SK-N-SH (cell line): ENCODE measurements at regions not wholly inside any gene's neighbourhood (a gene's known extent, or its start where the extent isn't known, plus 50 kb on each side); places are given as distances from the start of the nearest gene placed in this dataset.

Experiments used
- CTCF ChIA-PET: fragments of 300-600, 350-600 bp; formaldehyde crosslinking; extraction: SDS; loops from one replicate; lab custom pipeline; 2021; lab: Yijun Ruan, JAX
- POLR2A ChIA-PET: fragments of 350-600 bp; sonication (Branson Sonifier 250); formaldehyde crosslinking; extraction: SDS; loops from one replicate; lab custom pipeline; 2020; ENCODE audit warnings: antibody characterized with exemption, inconsistent platforms; lab: Yijun Ruan, JAX
- DNase-seq: peaks from one replicate; pipeline ENCODE4 v3.0.0; 2012
- H2AFZ ChIP-seq: fragments of 200-600 bp; sonication (generic); 2 replicates; pipeline ENCODE4 v1.8.1; 2016; ENCODE audit warnings: antibody characterized with exemption, mild to moderate bottlenecking, low read depth
- H3F3A ChIP-seq: fragments of 200-600 bp; sonication (generic); replicated peaks from 2 replicates; pipeline ENCODE3; 2016; ENCODE audit warnings: antibody characterized with exemption, mild to moderate bottlenecking; ENCODE audit not compliant: insufficient read depth
- H3K27ac ChIP-seq, 2 experiments: fragments of 200-500 bp in 1 of 2; fragments of 200-600 bp in 1 of 2; sonication (Bioruptor generic) in 1 of 2; sonication (generic), shearing (Covaris generic) in 1 of 2; 2 replicates each; pipeline versions ENCODE4 v1.5.1 to v1.6.1; 2014 to 2016; ENCODE audit warnings: low read depth in 2 of 2, inconsistent platforms in 1 of 2, low read length in 1 of 2, mild to moderate bottlenecking in 1 of 2, mixed read lengths in 1 of 2
- H3K27me3 ChIP-seq: fragments of 200-600 bp; sonication (generic), shearing (Covaris generic); 2 replicates; pipeline ENCODE4 v1.6.1; 2016; ENCODE audit warnings: mixed run types; ENCODE audit not compliant: insufficient read depth
- H3K36me3 ChIP-seq, 2 experiments: fragments of 200-500 bp in 1 of 2; fragments of 200-600 bp in 1 of 2; sonication (Bioruptor generic) in 1 of 2; sonication (generic) in 1 of 2; replicated peaks in 1 of 2; 2 replicates each; pipeline versions ENCODE3 to v1.5.1; 2014 to 2016; ENCODE audit warnings: low read length in 1 of 2, mild to moderate bottlenecking in 1 of 2; ENCODE audit not compliant: insufficient read depth in 2 of 2, control insufficient read depth in 1 of 2
- H3K4me1 ChIP-seq, 2 experiments: fragments of 200-500 bp in 1 of 2; fragments of 200-600 bp in 1 of 2; sonication (Bioruptor generic) in 1 of 2; sonication (generic), shearing (Covaris generic) in 1 of 2; 2 replicates each; pipeline versions ENCODE4 v1.5.1 to v1.6.1; 2014 to 2016; ENCODE audit warnings: low read depth in 1 of 2, low read length in 1 of 2, mixed run types in 1 of 2; ENCODE audit not compliant: insufficient read depth in 2 of 2, control insufficient read depth in 1 of 2
- H3K4me2 ChIP-seq: fragments of 200-600 bp; sonication (generic), shearing (Covaris generic); 2 replicates; pipeline ENCODE4 v1.6.1; 2017; ENCODE audit warnings: mixed run types
- H3K4me3 ChIP-seq, 2 experiments: fragments of 200-500 bp in 1 of 2; fragments of 200-600 bp in 1 of 2; sonication (Bioruptor generic) in 1 of 2; sonication (generic), shearing (Covaris generic) in 1 of 2; 2 replicates each; pipeline versions ENCODE4 v1.5.1 to v1.8.1; 2014 to 2016; ENCODE audit warnings: low read depth in 2 of 2, inconsistent platforms in 1 of 2, low read length in 1 of 2, mild to moderate bottlenecking in 1 of 2, mixed read lengths in 1 of 2, moderate library complexity in 1 of 2
- H3K79me2 ChIP-seq: fragments of 200-600 bp; sonication (generic); 2 replicates; pipeline ENCODE4 v1.8.1; 2017; ENCODE audit warnings: mild to moderate bottlenecking; ENCODE audit not compliant: insufficient read depth
- H3K9ac ChIP-seq: fragments of 200-600 bp; sonication (generic); 2 replicates; pipeline ENCODE4 v1.6.1; 2017; ENCODE audit warnings: mixed run types
- H3K9me2 ChIP-seq: fragments of 200-600 bp; sonication (generic); 2 replicates; pipeline ENCODE4 v1.6.1; 2017; ENCODE audit warnings: mixed run types
- H3K9me3 ChIP-seq: fragments of 200-600 bp; sonication (generic); 2 replicates; pipeline ENCODE4 v1.6.1; 2017; ENCODE audit warnings: mixed run types, mild to moderate bottlenecking, moderate library complexity
- H4K20me1 ChIP-seq: fragments of 200-600 bp; sonication (generic); 2 replicates; pipeline ENCODE4 v1.6.1; 2017; ENCODE audit warnings: mild to moderate bottlenecking, mixed run types; ENCODE audit not compliant: insufficient read depth
- EZH2phosphoT487 ChIP-seq: fragments of 200-600 bp; sonication (generic); IDR thresholded peaks from 2 replicates; pipeline ENCODE4 v1.6.1; 2017; ENCODE audit warnings: low read depth, mixed run types, mild to moderate bottlenecking, antibody characterized with exemption, moderate library complexity, borderline replicate concordance
- FOXJ3 ChIP-seq: sonication (generic); formaldehyde crosslinking; IDR thresholded peaks from 2 replicates; pipeline ENCODE4 v1.5.1; 2020; ENCODE audit warnings: mild to moderate bottlenecking, missing genetic modification reagents
- GABPA ChIP-seq: IDR thresholded peaks from 2 replicates; pipeline ENCODE4 v1.4.0; 2012; ENCODE audit warnings: low read depth, mild to moderate bottlenecking
- NFIC ChIP-seq: IDR thresholded peaks from 2 replicates; pipeline ENCODE4 v1.4.0; 2012; ENCODE audit warnings: borderline replicate concordance
- NRF1 ChIP-seq: IDR thresholded peaks from 2 replicates; pipeline ENCODE4 v1.6.1; 2012; ENCODE audit warnings: low read depth, mild to moderate bottlenecking, low read length
- POLR2AphosphoS5 ChIP-seq: IDR thresholded peaks from 2 replicates; pipeline ENCODE4 v1.6.1; 2012; ENCODE audit warnings: low read depth, low read length
- RAD21 ChIP-seq: IDR thresholded peaks from 2 replicates; pipeline ENCODE4 v1.6.1; 2012; ENCODE audit warnings: mild to moderate bottlenecking, low read length
- SIN3A ChIP-seq: IDR thresholded peaks from 2 replicates; pipeline ENCODE4 v1.6.1; 2012; ENCODE audit warnings: low read depth, mild to moderate bottlenecking, low read length, moderate library complexity, borderline replicate concordance
- TAF1 ChIP-seq: IDR thresholded peaks from 2 replicates; pipeline ENCODE4 v1.6.1; 2012; ENCODE audit warnings: low read depth, mild to moderate bottlenecking, low read length, moderate library complexity, borderline replicate concordance
- TCF12 ChIP-seq: IDR thresholded peaks from 2 replicates; pipeline ENCODE4 v1.4.0; 2012
- WGBS: methylation state at CpG from one replicate; pipeline ENCODE4 v1.1.6; 2017; ENCODE audit warnings: low lambda C conversion rate; 5-methylcytosine and 5-hydroxymethylcytosine counted together
- TF ChIP-seq, protein P1 (sequence below): IDR thresholded peaks from 2 replicates; pipeline ENCODE4; 2012
- TF ChIP-seq, protein P2 (sequence below): IDR thresholded peaks from 2 replicates; pipeline ENCODE4 v1.6.1; 2012; ENCODE audit warnings: mild to moderate bottlenecking, low read depth, low read length, moderate library complexity
- TF ChIP-seq, protein P3 (sequence below): IDR thresholded peaks from 2 replicates; pipeline ENCODE4 v1.4.0; 2012; ENCODE audit warnings: low read depth, borderline replicate concordance

DNA sequence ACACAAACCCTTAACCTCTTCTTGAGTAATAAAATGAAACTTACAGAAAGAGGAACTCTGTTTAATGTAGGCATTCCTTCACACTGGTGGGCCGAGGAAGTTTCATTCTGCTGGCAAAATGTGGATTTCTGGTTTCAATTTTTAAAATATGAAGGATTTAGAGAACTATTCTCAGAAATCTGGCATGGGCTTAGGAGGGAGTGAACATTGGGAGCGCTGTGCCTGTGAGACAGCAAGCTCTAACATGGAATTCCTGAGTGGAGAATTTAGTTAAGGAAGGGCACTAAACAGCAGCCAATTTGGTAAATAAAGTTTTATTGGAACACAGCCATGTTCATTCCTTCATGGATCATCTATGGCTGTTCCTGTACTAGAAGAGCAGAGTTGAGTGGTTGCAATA is 751.8 kb upstream of the IGFBP3 start:
- no peak overlapping the region for H3K27ac ChIP-seq
- H2AFZ ChIP-seq: no peak overlapping the region
- ChIA-PET POLR2A (no interaction called here), CTCF (interaction anchor here (1.1 kb wide), 1 partner anchor 34 kb away, joined by 3 read pairs; no protein-coding TSS in a partner anchor)
- H4K20me1 ChIP-seq: no peaks in the 10 kb centered on the region
- H3K36me3 ChIP-seq: no peaks in the 10 kb centered on the region
- H3K79me2 ChIP-seq: no peaks in the 10 kb centered on the region
- no peaks in the 10 kb centered on the region for H3F3A ChIP-seq
- DNase-seq: no peak
- H3K9me3 ChIP-seq: no peaks in the 10 kb centered on the region
- no peaks in the 10 kb centered on the region for H3K4me1 ChIP-seq
- no peak for TF ChIP-seq TAF1
- H3K27me3 ChIP-seq: no peaks in the 10 kb centered on the region
- WGBS: 78% methylated on average over 2 of the region's 2 CpGs
- H3K4me3 ChIP-seq: no peak overlapping the region
- no peak overlapping the region for H3K9ac ChIP-seq
- no peak overlapping the region for H3K4me2 ChIP-seq
- H3K9me2 ChIP-seq: no peaks in the 10 kb centered on the region

DNA sequence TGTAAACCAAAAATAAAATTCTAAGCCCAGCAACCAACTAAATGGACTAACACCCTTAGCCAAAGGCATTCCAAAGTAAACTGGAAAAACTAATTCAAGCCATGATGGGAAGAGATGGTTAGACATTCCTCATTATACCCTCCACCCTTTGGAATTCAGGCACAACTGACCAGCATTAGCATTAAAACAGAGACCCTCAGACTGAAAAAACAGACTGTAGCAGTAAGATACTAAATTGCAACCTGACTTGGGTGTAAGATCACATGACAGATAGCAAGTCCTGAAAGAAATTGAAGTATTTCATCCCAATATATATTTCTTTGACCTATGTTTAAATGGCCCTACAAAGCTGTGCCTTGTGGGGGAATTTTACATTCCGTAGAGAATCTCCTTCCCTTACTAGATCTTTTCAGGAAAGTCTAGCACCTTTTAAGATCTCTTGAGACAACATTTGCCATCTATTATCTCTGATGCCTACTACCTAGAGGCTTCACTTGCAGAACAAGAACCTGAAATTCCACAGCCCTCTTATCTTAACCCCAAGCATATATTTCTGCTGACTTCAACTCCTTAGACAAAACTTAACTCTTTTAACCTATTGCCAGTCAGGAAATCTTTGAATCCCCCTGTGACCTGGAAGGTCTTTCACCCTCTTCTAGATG is 750.2 kb upstream of the IGFBP3 start:
- Histone ChIP-seq H3K79me2 (no peaks in the 10 kb centered on the region), H3K4me2 (no peak overlapping the region), H3K27me3 (no peaks in the 10 kb centered on the region), H3K9me2 (no peaks in the 10 kb centered on the region), H3K4me1 (no peaks in the 10 kb centered on the region), H3F3A (no peaks in the 10 kb centered on the region), H3K9ac (no peak overlapping the region), H3K4me3 (no peak overlapping the region), H3K9me3 (no peaks in the 10 kb centered on the region), H2AFZ (no peak overlapping the region), H4K20me1 (no peaks in the 10 kb centered on the region), H3K36me3 (no peaks in the 10 kb centered on the region), H3K27ac (no peak overlapping the region)
- DNase-seq: no peak
- CTCF ChIA-PET: interaction anchor here (1.0 kb wide), 1 partner anchor 8 kb away, joined by 3 read pairs; no protein-coding TSS in a partner anchor
- POLR2A ChIA-PET: no interaction called here
- no peak for TF ChIP-seq TCF12
- TF ChIP-seq FOXJ3 (CRISPR knock-in tag): no peak
- TF ChIP-seq SIN3A: no peak
- TF ChIP-seq, protein P1, sequence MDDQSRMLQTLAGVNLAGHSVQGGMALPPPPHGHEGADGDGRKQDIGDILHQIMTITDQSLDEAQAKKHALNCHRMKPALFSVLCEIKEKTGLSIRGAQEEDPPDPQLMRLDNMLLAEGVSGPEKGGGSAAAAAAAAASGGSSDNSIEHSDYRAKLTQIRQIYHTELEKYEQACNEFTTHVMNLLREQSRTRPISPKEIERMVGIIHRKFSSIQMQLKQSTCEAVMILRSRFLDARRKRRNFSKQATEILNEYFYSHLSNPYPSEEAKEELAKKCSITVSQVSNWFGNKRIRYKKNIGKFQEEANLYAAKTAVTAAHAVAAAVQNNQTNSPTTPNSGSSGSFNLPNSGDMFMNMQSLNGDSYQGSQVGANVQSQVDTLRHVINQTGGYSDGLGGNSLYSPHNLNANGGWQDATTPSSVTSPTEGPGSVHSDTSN: no peak
- TF ChIP-seq, protein P2, sequence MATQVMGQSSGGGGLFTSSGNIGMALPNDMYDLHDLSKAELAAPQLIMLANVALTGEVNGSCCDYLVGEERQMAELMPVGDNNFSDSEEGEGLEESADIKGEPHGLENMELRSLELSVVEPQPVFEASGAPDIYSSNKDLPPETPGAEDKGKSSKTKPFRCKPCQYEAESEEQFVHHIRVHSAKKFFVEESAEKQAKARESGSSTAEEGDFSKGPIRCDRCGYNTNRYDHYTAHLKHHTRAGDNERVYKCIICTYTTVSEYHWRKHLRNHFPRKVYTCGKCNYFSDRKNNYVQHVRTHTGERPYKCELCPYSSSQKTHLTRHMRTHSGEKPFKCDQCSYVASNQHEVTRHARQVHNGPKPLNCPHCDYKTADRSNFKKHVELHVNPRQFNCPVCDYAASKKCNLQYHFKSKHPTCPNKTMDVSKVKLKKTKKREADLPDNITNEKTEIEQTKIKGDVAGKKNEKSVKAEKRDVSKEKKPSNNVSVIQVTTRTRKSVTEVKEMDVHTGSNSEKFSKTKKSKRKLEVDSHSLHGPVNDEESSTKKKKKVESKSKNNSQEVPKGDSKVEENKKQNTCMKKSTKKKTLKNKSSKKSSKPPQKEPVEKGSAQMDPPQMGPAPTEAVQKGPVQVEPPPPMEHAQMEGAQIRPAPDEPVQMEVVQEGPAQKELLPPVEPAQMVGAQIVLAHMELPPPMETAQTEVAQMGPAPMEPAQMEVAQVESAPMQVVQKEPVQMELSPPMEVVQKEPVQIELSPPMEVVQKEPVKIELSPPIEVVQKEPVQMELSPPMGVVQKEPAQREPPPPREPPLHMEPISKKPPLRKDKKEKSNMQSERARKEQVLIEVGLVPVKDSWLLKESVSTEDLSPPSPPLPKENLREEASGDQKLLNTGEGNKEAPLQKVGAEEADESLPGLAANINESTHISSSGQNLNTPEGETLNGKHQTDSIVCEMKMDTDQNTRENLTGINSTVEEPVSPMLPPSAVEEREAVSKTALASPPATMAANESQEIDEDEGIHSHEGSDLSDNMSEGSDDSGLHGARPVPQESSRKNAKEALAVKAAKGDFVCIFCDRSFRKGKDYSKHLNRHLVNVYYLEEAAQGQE: no peak
- TF ChIP-seq, protein P3, sequence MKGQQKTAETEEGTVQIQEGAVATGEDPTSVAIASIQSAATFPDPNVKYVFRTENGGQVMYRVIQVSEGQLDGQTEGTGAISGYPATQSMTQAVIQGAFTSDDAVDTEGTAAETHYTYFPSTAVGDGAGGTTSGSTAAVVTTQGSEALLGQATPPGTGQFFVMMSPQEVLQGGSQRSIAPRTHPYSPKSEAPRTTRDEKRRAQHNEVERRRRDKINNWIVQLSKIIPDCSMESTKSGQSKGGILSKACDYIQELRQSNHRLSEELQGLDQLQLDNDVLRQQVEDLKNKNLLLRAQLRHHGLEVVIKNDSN: no peak
- TF ChIP-seq NFIC: no peak
- TF ChIP-seq POLR2AphosphoS5: no peak
- TF ChIP-seq GABPA: no peak
- no peak for TF ChIP-seq EZH2phosphoT487
- no peak for TF ChIP-seq RAD21
- TF ChIP-seq NRF1: no peak
- 71% methylated on average over 1 of the region's 1 CpG for WGBS
